Neuron (in vitro differentiated cells): ENCODE measurements at regions not wholly inside any gene's neighbourhood (a gene's known extent, or its start where the extent isn't known, plus 50 kb on each side); places are given as distances from the start of the nearest gene placed in this dataset.
"Not testable (repeated sequence)": the region's sequence is repeated elsewhere in the genome, so short reads cannot be mapped to it uniquely, and the experiment has no call there.

Source experiments
- H2AFZ ChIP-seq: one replicate; pipeline ENCODE4 v1.6.1; 2013; ENCODE audit warnings: low read depth, mild to moderate bottlenecking, inconsistent platforms, low read length, moderate library complexity
- H3K27me3 ChIP-seq: one replicate; pipeline ENCODE4 v1.6.1; 2013; ENCODE audit warnings: low read length; ENCODE audit not compliant: insufficient read depth
- H3K36me3 ChIP-seq: one replicate; pipeline ENCODE4 v1.6.1; 2013; ENCODE audit warnings: low read length; ENCODE audit not compliant: insufficient read depth
- H3K4me1 ChIP-seq: one replicate; pipeline ENCODE4 v1.6.1; 2013; ENCODE audit warnings: low read length; ENCODE audit not compliant: insufficient read depth
- H3K4me3 ChIP-seq: 2 replicates; pipeline ENCODE4 v1.5.1; 2013; ENCODE audit warnings: mild to moderate bottlenecking, low read length, moderate library complexity
- H3K9me3 ChIP-seq: one replicate; pipeline ENCODE4 v1.6.1; 2013; ENCODE audit warnings: low read length

DNA sequence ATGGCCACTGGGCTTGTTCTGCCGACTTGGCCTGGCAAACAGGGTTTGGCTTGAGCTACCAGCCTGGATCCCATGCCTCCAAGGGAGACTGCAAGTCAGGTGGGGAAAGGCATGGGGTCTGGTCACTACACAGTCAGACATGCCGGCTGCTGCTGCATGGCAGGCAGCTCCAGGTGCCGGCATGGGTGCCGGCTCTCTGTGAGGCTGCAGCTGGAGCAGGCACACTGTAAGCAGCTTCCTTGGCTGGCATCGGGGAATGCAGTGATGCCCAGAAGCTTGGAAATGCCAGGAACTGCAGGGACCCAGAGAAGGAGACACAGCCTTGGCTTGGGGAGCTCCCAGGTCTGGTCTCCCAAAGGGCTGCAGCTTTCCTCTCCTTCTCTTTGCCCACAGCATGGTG is 305.5 kb upstream of the NRG3 start:
- Histone ChIP-seq H3K9me3 (no peaks in the 10 kb centered on the region), H3K27me3 (no peaks in the 10 kb centered on the region), H3K4me1 (no peaks in the 10 kb centered on the region), H2AFZ (no peak overlapping the region), H3K4me3 (no peak overlapping the region), H3K36me3 (no peaks in the 10 kb centered on the region)

DNA sequence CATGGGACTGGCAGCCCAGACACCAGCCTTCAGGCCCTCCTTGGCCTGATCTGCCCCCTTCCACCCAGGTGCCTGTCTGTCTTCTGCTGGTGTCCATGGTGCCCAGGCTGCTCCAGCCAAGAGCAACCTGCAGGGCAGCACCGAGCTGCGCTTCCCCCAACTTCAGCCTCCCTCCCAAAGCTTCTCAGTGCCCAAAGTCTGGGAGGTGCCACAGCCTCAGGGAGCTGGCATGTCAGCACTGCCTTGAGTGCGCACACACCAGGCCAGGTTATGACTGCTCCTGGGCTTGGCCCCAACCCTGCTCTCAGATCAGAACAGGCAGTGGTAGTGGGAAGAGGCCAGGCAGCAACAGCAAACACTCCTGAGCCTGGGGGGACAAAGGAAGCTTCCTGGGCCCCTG is 304.6 kb upstream of the NRG3 start:
- H3K4me1 ChIP-seq, result no peaks in the 10 kb centered on the region
- no peaks in the 10 kb centered on the region for H3K36me3 ChIP-seq
- H2AFZ ChIP-seq, result no peak overlapping the region
- H3K27me3 ChIP-seq, result no peaks in the 10 kb centered on the region
- no peaks in the 10 kb centered on the region for H3K9me3 ChIP-seq
- no peak overlapping the region for H3K4me3 ChIP-seq

DNA sequence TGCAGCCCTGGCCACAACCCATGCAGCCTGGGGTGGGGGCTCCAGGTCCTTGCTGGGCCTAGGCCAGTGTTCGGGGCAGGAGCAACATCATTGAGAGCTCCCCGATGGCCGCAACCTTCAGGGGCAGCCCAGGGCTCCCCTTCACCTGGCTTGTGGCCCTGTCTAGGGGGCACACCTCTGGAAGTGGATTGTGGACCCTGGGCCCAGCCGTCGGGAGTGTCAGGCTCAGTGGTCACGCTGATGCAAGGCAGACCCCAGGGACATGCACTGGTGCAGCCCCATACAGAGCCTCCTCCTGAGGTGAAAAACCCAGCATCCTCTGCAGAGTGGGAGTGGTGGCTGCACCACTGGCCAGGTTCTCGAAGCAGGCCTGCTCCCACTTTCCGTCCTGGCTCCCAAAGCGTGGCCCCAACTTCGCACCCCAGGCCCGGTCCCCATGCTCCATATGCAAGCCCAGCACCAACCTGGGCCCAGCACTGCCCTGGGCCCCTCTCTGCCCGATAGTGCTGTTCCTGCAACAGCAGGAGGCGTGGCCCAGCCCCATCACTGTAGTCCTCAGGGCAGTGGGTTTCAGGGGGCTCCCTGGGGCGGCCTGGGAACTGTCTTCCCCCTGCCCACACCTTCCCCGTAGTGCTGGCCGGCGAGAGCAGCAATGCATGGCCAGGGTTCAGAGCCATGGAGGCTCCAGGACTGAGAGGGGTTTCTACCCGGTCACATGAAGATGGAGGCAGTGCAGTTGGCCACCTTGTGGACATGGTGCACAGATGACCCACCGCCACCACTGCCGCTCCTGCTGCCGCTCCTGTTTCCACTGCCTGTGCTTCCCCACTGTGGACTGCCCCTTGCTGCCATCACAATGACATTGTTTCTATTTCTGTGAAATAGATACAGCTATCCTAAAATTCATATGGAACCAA is 303.9 kb upstream of the NRG3 start:
- H3K9me3 ChIP-seq, result no peaks in the 10 kb centered on the region
- H2AFZ ChIP-seq, result no peak overlapping the region
- H3K36me3 ChIP-seq, result no peaks in the 10 kb centered on the region
- H3K4me3 ChIP-seq, result no peak overlapping the region
- H3K4me1 ChIP-seq, result no peaks in the 10 kb centered on the region
- H3K27me3 ChIP-seq, result no peaks in the 10 kb centered on the region

- H3K4me1 ChIP-seq, result no peaks in the 10 kb centered on the region
- no peaks in the 10 kb centered on the region for H3K36me3 ChIP-seq
- H3K9me3 ChIP-seq, result no peaks in the 10 kb centered on the region
- H2AFZ ChIP-seq, result no peak overlapping the region
- H3K4me3 ChIP-seq, result no peak overlapping the region
- no peaks in the 10 kb centered on the region for H3K27me3 ChIP-seq
These were observed 300.0 kb upstream of the NRG3 start for GRCh38 chr10:81575036-81575435.

DNA sequence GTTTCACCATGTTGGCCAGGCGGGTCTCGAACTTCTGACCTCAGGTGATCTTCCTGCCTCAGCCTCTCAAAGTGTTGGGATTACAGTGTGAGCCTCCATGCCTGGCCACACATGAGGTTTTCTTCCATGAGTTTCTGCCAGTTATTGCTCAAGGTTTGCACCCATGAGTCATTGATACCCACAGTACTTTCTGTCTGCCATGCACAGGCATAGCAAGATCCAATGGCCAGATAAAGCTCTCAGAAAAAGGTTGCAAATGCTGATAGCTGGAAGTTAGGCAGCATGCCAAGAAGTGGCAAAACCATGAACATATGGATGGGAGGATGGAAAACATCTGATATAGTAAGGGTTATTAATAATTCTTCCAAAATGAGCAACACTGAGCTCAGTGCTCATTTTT is 298.7 kb upstream of the NRG3 start:
- H3K4me3 ChIP-seq, result no peak overlapping the region
- H3K36me3 ChIP-seq, result no peaks in the 10 kb centered on the region
- H3K27me3 ChIP-seq, result no peaks in the 10 kb centered on the region
- H3K4me1 ChIP-seq, result no peaks in the 10 kb centered on the region
- H2AFZ ChIP-seq, result no peak overlapping the region
- no peaks in the 10 kb centered on the region for H3K9me3 ChIP-seq

GRCh38 chr10:81594991-81595390 is 280.0 kb upstream of the NRG3 start:
- H3K4me3 ChIP-seq, result no peak overlapping the region
- H3K27me3 ChIP-seq, result no peaks in the 10 kb centered on the region
- no peak overlapping the region for H2AFZ ChIP-seq
- no peaks in the 10 kb centered on the region for H3K36me3 ChIP-seq
- H3K9me3 ChIP-seq, result no peaks in the 10 kb centered on the region
- H3K4me1 ChIP-seq, result no peaks in the 10 kb centered on the region

- Histone ChIP-seq H3K36me3 (no peaks in the 10 kb centered on the region), H3K27me3 (no peaks in the 10 kb centered on the region), H2AFZ (no peak overlapping the region), H3K9me3 (no peaks in the 10 kb centered on the region), H3K4me1 (no peaks in the 10 kb centered on the region), H3K4me3 (no peak overlapping the region)
These were observed 274.8 kb upstream of the NRG3 start for GRCh38 chr10:81600185-81600584.

GRCh38 chr10:81603106-81603620 is 271.8 kb upstream of the NRG3 start:
- H3K4me1 ChIP-seq, result no peaks in the 10 kb centered on the region
- H3K36me3 ChIP-seq, result no peaks in the 10 kb centered on the region
- H3K9me3 ChIP-seq, result no peaks in the 10 kb centered on the region
- H2AFZ ChIP-seq, result no peak overlapping the region
- H3K4me3 ChIP-seq, result no peak overlapping the region
- H3K27me3 ChIP-seq, result no peaks in the 10 kb centered on the region

- H3K9me3 ChIP-seq, H3K36me3 ChIP-seq, H2AFZ ChIP-seq, H3K4me1 ChIP-seq, H3K27me3 ChIP-seq, H3K4me3 ChIP-seq: not testable (repeated sequence)
These were observed 230.5 kb upstream of the NRG3 start for GRCh38 chr10:81644485-81644884.

DNA sequence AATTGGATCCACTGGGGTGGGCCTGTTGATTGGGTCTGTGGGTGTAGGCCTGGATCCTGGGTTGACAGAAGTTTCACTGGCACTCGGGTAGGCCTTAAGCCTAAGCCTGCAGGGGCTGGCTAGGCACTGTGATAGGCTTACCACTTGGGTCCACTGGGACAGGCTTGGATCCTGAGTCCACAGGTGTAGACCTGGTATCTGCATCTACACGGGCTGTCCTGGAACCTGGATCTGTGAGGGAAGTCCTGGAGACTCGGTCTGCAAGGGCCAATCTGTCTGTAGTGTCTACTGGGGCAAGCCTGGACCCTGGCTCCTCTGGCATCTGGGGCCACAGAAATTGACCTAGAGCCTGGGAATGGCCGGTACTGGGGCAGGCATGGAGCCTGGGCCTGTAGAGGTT is 219.0 kb upstream of the NRG3 start:
- Histone ChIP-seq H3K9me3 (no peaks in the 10 kb centered on the region), H3K36me3 (no peaks in the 10 kb centered on the region), H3K27me3 (no peaks in the 10 kb centered on the region), H3K4me1 (no peaks in the 10 kb centered on the region), H3K4me3 (no peak overlapping the region), H2AFZ (no peak overlapping the region)

DNA sequence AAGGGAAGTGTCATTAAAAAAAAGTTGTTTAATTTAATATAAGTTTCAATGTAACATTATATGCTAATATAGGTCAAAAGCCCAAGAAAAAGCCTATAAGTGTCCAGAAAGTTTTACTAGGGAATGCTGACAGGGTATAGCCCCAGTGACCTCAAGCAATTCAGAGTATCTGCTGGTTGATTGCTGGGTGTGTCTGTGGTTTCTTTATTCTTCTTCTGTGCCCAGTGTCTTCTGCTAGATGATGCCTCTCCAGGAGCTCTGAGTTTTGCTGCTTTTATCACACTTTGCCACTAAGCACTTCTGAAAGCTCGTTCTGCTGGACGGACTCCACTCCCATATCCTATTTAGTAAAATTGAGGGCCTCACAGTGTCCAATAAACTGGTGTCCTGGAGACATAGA is 212.2 kb upstream of the NRG3 start:
- H3K4me1 ChIP-seq, result no peaks in the 10 kb centered on the region
- H3K9me3 ChIP-seq, result no peaks in the 10 kb centered on the region
- H3K36me3 ChIP-seq, result no peaks in the 10 kb centered on the region
- no peak overlapping the region for H3K4me3 ChIP-seq
- H3K27me3 ChIP-seq, result no peaks in the 10 kb centered on the region
- H2AFZ ChIP-seq, result no peak overlapping the region

GRCh38 chr10:81664800-81665199 is 210.2 kb upstream of the NRG3 start:
- H3K36me3 ChIP-seq, H3K4me1 ChIP-seq, H3K4me3 ChIP-seq, H3K27me3 ChIP-seq, H2AFZ ChIP-seq, H3K9me3 ChIP-seq: not testable (repeated sequence)

DNA sequence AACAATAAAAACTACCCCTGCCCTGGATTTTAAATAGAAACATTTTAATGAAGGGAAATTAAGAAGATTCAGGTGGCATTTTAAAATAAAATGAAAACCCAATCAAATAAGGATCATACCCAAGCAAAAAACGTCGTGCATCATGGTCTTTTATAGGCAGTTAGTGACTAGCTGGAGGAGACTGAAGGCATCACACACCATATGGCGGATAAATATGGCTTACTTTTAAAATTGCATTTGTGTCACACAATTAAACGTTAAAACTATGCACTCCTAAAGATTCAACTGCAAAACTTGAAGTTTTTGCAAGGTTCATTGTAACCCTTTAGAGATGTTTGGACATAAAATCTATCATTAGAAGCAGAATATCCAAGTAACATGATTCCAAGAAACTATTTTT is 200.1 kb upstream of the NRG3 start:
- H3K4me1 ChIP-seq, result no peaks in the 10 kb centered on the region
- H3K27me3 ChIP-seq, result no peaks in the 10 kb centered on the region
- H2AFZ ChIP-seq, result no peak overlapping the region
- no peaks in the 10 kb centered on the region for H3K36me3 ChIP-seq
- H3K4me3 ChIP-seq, result no peak overlapping the region
- peaks cover under 1% of the 10 kb centered on the region for H3K9me3 ChIP-seq

DNA sequence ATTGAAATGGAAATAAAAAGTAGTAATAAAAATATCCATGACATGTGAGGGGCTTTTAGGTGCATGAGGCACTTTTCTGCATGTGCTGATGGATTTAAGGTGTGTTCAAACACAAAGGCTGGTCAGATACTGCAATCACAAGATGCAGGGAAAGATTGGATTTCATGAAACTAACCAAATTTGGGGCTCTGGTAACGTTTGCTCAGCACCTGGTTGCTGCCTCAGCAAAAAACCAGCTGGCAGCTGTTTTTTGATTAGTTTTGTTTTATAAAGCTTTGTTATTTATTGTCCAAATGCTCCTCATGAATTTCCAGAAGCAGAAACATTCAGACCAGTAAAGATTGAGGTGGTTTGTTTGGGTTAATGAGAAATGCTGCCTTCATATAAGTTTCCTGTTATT is 195.7 kb upstream of the NRG3 start:
- Histone ChIP-seq H2AFZ (no peak overlapping the region), H3K4me3 (no peak overlapping the region), H3K9me3 (no peaks in the 10 kb centered on the region), H3K36me3 (no peaks in the 10 kb centered on the region), H3K4me1 (no peaks in the 10 kb centered on the region), H3K27me3 (no peaks in the 10 kb centered on the region)
